ENCODE measurements at regions not wholly inside any gene's neighbourhood (a gene's known extent, or its start where the extent isn't known, plus 50 kb on each side); places are given as distances from the start of the nearest gene placed in this dataset.
"Not testable (repeated sequence)": the region's sequence is repeated elsewhere in the genome, so short reads cannot be mapped to it uniquely, and the experiment has no call there.

DNA sequence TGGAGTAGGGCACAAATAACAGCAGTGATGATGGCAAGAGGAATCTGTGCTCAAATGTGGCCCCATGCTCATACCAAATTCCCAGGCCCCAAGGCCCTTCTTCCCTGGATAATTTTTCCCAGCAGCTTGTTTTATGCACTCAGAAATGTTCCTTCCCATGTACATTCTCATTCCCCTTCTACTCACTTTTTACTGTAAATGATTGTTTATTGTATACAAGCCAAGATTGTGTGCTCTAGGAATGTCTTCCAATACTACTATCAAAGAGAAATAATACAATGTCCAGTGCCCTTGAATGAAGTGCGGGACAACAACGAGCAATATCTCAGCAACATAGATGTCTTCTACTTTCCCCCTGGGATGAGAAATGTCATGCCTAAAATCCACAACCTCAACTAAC is 201.6 kb downstream of the ICOS start:
- TF ChIP-seq CTCF (IDR thresholded peaks at IDR 0.05): no peak
- no peak for DNase-seq (ENCODE audit: low spot score)

GRCh38 chr2:204140246-204140645 is 203.7 kb downstream of the ICOS start:
- H3K4me3 ChIP-seq: no peak overlapping the region
- no peak for DNase-seq (ENCODE audit: low spot score)
- no peak for TF ChIP-seq CTCF (IDR thresholded peaks at IDR 0.05)
- H3K27ac ChIP-seq: no peak overlapping the region

More for the DNA sequence above, 201.6 kb downstream of the ICOS start:
- Histone ChIP-seq H3K4me3 (no peak overlapping the region), H3K27ac (no peak overlapping the region)

DNA sequence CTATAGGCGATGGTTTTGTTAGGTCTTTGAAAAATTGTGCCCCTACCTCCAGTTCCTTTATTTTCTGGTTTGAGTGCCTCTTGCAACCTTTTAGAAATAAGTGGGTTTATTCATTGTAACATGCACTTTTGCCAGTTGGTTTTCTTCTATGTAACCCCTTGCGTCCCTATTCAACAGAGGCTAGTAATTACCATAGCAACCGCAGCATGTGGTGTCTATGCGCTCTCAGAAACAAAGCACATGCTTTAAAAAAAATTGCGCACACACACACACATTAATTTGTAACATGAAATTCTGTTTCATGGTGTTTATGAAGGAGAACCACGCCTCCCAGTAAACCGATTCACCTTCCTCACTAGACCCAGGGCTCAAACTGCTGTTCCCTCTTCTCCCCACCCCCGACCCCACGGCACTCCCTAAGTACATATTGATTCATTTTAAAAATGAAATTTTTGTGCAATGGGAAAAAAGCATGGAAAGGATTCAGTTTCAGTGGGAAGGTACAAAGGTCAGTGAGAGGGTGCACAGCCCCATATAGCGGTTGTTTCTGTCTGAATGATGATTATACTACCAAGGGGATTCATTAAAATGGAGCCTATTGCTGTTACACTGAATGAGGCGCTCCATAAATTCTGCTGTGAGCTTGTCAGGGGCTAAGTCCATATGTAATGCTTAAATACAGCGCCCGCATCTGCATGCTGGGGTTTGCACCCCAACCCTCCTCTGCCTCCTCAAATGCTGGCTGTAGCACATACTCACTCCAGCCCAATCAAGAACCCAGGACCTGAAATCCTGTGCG is 206.9 kb downstream of the ICOS start:
- Histone ChIP-seq H3K27ac (no peak overlapping the region), H3K4me3 (no peak overlapping the region)
- no peak for TF ChIP-seq CTCF (IDR thresholded peaks at IDR 0.05)
- DNase-seq (ENCODE audit: low spot score): no peak

- no peak for DNase-seq (ENCODE audit: low spot score)
- H3K4me3 ChIP-seq: no peak overlapping the region
- H3K27ac ChIP-seq: no peak overlapping the region
- no peak for TF ChIP-seq CTCF (IDR thresholded peaks at IDR 0.05)
Measured at GRCh38 chr2:204144492-204144891, 207.9 kb downstream of the ICOS start.

DNA sequence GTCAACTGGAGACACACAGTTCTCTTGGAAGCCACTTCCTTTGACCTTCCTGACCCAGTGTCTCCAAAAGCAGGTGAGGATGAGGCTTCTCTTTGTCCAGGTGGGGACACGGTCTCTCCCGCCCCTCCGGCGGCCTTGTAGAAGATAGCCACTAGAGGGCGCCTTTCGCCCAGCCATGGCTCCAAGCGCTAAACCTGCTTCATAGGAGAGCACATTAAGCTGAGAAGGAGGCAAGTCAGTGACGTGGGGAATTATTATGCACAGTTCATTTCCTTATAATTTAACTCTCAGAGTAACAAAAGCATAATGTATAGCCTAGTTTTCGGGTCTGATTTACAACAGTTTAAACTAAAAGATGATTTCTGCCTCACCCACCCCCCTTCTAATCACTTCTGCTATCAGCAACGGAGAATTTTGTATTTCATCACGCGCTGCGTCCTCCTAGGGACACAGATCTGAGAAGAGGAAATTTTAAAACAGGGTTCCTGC is 208.7 kb downstream of the ICOS start:
- peak; percentile 94 for TF ChIP-seq CTCF (IDR thresholded peaks at IDR 0.05)
- DNase-seq (ENCODE audit: low spot score): peak; percentile 80
- peak overlapping the region; percentile 32 to 53 for H3K27ac ChIP-seq
- peak overlapping the region; percentile 65 for H3K4me3 ChIP-seq

- no peak for DNase-seq (ENCODE audit: low spot score)
Measured at GRCh38 chr2:204145791-204146190, 209.2 kb downstream of the ICOS start.

DNA sequence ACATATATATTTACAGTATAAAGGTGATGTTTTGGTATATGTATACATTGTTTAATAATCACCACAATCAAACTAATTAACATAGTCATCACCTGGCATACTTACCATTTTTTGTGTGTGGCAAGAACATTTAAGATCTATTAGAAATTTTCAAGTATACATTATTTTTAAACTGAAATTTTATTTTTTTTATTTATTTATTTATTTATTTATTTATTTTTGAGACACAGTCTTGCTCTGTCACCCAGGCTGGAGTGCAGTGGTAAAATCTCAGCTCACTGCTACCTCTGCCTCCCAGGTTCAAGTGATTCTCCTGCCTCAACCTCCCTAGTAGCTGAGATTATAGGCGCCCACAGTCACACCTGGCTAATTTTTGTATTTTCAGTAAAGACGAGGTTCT is 210.5 kb downstream of the ICOS start:
- not testable (repeated sequence) for DNase-seq (ENCODE audit: low spot score); H3K27ac ChIP-seq; H3K4me3 ChIP-seq

More at GRCh38 chr2:204145791-204146190, 209.2 kb downstream of the ICOS start:
- Histone ChIP-seq H3K4me3 (peak overlapping the region; percentile 65), H3K27ac (peak overlapping the region in 1 of 2 donors; percentile 32)
- TF ChIP-seq CTCF (IDR thresholded peaks at IDR 0.05): no peak
